Urinary bladder (tissue), 3 donors: ENCODE measurements at regions not wholly inside any gene's neighbourhood (a gene's known extent, or its start where the extent isn't known, plus 50 kb on each side); places are given as distances from the start of the nearest gene placed in this dataset.

Experiments used
- DNase-seq: peaks from one replicate; pipeline ENCODE4 v3.0.0-alpha.2; 2015; ENCODE audit errors: extremely low spot score
- H3K27ac ChIP-seq: one replicate; pipeline ENCODE4 v1.5.1; 2013; ENCODE audit warnings: low read depth, mild to moderate bottlenecking, moderate library complexity
- H3K36me3 ChIP-seq: one replicate; pipeline ENCODE4 v1.6.1; 2013; ENCODE audit warnings: mild to moderate bottlenecking, moderate library complexity; ENCODE audit not compliant: insufficient read depth
- H3K4me1 ChIP-seq: one replicate; pipeline ENCODE4 v1.6.1; 2013; ENCODE audit warnings: mild to moderate bottlenecking, moderate library complexity; ENCODE audit not compliant: insufficient read depth
- H3K4me3 ChIP-seq: one replicate; pipeline ENCODE4 v1.5.1; 2013; ENCODE audit warnings: low read depth, low read length
- whole genome bisulfite sequencing: extraction: QIAGEN DNeasy Blood & Tissue Kit; methylation state at CpG from one replicate; pipeline ENCODE4 v1.1.7; 2013; 5-methylcytosine and 5-hydroxymethylcytosine counted together
- donor health status: healthy with polysubstance abuse.
- donor health status: healthy.

DNA sequence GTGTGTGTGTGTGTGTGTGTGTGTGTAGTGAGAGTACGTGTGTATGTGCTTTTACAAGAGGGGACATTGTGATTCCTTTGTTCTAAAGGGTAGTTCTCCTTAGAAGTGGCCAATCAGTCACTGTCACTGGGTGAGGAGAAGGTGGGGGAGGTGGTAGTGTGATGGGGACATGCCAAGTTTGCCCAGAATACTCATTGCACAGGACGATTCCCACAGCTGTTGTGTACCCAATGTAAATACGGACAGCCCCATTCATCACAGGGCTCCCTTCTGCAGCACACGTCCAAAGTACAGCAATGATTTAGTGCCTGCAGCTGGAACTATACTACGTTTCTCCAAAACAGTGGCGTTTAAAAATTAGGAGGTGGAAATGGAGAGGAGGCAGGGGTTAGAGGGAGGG lies 287.8 kb downstream of the TLR4 start:
- Histone ChIP-seq H3K4me3 (no peak overlapping the region), H3K4me1 (no peaks in the 10 kb centered on the region), H3K27ac (no peak overlapping the region), H3K36me3 (no peaks in the 10 kb centered on the region)
- WGBS: 23% methylated on average over 6 of the region's 6 CpGs
- no peak for DNase-seq

DNA sequence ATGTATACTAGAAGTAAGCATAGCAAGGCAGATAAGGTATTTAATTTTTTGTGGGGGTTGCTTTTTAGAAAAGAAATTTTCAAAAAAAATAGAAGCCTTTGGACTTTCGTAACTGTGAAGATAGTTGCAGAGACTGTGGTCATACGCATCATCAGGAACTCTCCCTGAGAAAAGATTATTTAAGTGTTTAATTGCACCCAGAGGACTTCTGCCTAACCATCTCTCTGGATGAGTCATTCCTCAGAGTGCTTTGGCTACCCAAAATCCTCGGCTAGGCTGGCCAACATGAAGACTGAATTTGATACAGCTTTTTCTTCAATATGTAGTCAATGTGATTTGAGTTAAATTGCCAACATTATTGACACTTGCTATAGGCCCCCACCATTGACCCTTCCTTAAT lies 296.4 kb downstream of the TLR4 start:
- Histone ChIP-seq H3K36me3 (no peaks in the 10 kb centered on the region), H3K4me1 (no peaks in the 10 kb centered on the region), H3K4me3 (no peak overlapping the region), H3K27ac (peak overlapping the region; percentile 23)
- WGBS: 85% methylated on average over 3 of the region's 3 CpGs
- no peak for DNase-seq

DNA sequence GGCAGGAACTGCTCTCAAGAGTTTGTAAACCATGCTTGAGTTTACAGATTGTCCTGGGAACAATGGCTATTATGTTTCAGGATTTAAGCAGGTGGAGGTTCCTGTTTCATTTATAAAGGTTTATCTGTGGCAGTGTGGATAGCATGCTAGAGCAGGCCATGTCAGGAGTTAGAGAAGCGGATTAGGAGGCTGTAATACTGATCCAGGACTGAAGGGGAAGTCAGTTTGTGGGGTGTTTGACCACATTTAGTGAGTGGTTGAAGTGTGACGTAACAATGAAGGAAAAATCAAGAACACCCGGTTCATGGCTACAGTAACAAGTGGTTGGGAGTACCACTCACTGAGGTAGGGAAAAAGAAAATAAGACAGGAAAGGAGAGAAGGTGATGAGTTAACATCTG lies 299.0 kb downstream of the TLR4 start:
- Histone ChIP-seq H3K27ac (no peak overlapping the region), H3K36me3 (no peaks in the 10 kb centered on the region), H3K4me1 (no peaks in the 10 kb centered on the region), H3K4me3 (no peak overlapping the region)
- WGBS: 56% methylated on average over 3 of the region's 3 CpGs
- DNase-seq: no peak

DNA sequence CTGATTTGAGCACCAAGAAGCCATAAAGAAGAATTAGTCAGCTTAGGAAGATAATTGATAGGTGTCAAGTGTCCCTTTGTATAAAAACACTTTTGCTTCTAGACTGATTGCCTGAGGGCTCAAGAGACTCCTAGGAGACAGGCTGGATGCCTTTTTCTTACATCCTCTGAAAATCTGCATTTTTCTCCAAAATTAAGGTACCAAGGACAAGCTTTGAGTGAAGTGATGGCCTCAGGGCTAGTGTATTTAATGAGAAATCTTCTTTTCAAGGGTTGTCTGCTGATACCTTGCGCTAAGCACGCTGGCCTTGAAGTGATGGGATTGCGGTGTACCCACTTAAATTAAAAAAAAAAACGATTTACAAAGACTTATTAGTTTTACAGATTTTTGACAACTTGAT lies 304.0 kb downstream of the TLR4 start:
- DNase-seq: no peak
- Histone ChIP-seq H3K4me3 (no peak overlapping the region), H3K4me1 (no peaks in the 10 kb centered on the region), H3K36me3 (no peaks in the 10 kb centered on the region), H3K27ac (no peak overlapping the region)
- WGBS: 72% methylated on average over 4 of the region's 4 CpGs

DNA sequence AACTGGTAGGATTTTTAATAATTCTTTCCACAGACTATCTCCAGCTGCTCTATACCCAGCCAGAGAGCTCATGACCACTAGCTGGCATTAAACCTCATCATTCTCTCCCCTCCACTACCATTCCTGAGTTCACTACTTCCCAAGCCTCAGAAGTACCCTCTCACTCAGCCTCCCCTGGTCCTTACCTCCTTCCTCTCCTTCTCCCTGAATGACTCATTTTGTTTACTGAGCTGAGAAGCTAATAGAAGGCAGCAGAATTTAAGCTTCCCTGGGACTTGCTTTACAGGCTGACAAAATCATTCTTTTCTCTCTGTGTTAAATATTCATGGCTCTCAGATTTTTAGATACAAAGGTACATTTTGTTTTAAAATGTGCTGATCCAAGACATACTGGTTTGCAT lies 305.4 kb downstream of the TLR4 start:
- H3K36me3 ChIP-seq: no peaks in the 10 kb centered on the region
- H3K27ac ChIP-seq: no peak overlapping the region
- DNase-seq: no peak
- H3K4me3 ChIP-seq: no peak overlapping the region
- H3K4me1 ChIP-seq: no peaks in the 10 kb centered on the region

DNA sequence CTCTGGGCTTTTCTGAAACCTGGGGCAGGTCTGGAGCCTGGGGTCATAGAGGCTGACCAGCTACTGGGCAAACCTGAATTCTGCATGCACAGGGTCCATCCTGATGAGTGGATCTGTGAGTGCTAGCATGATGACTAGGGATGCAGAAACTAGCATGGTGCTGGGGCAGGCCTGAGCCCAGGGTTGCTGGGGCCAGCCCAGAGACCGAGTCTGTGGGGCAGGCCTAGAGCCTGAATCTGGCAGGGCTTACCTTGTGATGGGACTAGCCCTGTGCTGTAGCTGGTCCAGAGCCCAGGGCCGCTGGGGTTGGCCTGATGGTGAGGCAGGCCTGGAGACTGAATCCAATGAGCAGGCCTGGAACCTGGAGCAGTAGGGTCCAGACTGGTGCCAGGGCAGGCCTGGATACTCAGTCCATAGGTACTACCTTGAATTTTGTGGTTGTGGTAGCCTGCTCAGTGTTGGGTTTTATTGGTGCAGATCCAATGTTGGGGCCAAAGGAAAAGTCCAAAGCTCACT lies 313.5 kb downstream of the TLR4 start:
- Histone ChIP-seq H3K4me1 (no peaks in the 10 kb centered on the region), H3K27ac (no peak overlapping the region), H3K4me3 (no peak overlapping the region), H3K36me3 (no peaks in the 10 kb centered on the region)
- 69% methylated on average over 2 of the region's 2 CpGs for WGBS
- no peak for DNase-seq

DNA sequence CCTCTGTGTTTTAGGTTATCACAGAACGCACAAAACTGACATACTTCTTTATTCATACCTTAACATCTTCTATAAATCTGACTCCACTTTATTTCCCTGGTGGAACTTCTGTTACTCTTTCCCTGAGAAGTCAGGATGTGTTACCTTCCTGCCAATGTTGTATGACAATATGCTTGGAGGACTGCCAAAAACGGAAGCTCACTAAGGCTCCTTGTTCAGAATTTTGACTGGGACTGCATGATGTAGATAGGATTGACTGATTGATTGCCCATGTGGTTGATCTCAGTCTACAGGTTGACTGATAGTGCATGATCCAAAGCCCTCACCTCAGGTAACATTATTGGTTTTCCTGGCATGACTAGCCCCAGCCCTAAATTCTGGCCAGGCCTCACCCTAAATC lies 319.4 kb downstream of the TLR4 start:
- no peak for DNase-seq
- Histone ChIP-seq H3K4me3 (no peak overlapping the region), H3K4me1 (no peaks in the 10 kb centered on the region), H3K36me3 (no peaks in the 10 kb centered on the region), H3K27ac (no peak overlapping the region)
- WGBS: 68% methylated on average over 2 of the region's 2 CpGs

DNA sequence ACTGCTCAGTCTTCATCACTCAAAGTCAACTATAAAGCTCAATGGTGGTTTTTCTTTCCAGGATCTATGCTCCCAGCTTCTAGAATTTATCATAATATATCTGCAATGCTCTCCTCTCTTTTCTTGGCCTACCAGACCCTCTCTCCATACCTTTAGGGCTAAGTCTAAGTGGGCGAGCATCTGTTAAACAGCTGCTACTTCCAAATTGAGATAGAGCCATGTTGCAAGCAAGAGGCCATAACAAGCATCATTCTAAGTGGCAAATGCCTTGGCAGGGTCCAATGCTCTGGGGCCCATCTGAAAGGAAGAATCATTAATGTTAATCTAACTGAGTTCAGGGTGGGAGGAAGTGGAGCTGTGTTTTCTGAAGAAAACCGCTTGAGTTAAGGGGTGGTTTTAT lies 324.0 kb downstream of the TLR4 start:
- 84% methylated on average over 2 of the region's 2 CpGs for WGBS
- no peak for DNase-seq
- H3K27ac ChIP-seq: no peak overlapping the region
- no peaks in the 10 kb centered on the region for H3K4me1 ChIP-seq
- H3K36me3 ChIP-seq: no peaks in the 10 kb centered on the region
- no peak overlapping the region for H3K4me3 ChIP-seq

DNA sequence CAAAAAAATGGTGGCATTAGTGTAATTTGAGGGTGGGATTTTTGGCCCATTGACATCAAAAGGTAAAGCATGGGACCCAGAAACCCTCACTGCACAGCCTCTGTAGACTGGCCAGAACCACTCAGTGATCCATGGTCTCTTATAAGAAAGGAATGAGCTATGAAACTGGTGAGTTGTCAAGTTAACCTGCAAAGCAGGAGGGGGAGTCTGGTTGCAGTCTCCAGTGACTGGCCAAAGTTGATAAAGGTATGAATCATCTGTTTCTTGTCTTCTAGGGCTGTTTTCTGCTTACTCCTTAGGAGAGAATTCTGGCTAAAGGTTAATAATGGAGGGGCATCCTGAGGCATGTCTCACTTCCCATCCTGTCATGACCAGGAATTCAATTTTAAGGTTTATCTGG lies 325.2 kb downstream of the TLR4 start:
- Histone ChIP-seq H3K27ac (no peak overlapping the region), H3K4me1 (no peaks in the 10 kb centered on the region), H3K4me3 (no peak overlapping the region), H3K36me3 (no peaks in the 10 kb centered on the region)
- DNase-seq: no peak

DNA sequence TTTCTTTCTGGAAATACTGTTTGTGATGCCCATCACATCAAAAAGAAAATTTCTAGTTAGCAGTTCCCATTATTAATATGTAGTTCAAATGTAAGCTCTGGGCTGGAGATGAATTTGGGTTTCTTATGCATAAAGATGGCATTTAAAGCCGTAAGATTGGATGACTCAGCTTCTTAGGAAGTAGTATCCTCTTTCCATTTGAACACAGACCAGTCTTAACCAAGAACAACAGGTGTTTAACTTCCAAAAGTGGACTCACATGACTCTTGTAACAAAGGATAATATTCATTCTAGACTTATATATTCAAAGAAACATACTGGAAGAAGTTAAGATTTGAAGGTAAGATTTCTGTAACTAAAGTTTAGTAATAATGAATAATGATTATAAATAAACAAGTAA lies 330.5 kb downstream of the TLR4 start:
- H3K36me3 ChIP-seq: no peaks in the 10 kb centered on the region
- H3K4me1 ChIP-seq: no peaks in the 10 kb centered on the region
- no peak for DNase-seq
- H3K27ac ChIP-seq: no peak overlapping the region
- WGBS: 49% methylated on average over 1 of the region's 1 CpG
- no peak overlapping the region for H3K4me3 ChIP-seq

DNA sequence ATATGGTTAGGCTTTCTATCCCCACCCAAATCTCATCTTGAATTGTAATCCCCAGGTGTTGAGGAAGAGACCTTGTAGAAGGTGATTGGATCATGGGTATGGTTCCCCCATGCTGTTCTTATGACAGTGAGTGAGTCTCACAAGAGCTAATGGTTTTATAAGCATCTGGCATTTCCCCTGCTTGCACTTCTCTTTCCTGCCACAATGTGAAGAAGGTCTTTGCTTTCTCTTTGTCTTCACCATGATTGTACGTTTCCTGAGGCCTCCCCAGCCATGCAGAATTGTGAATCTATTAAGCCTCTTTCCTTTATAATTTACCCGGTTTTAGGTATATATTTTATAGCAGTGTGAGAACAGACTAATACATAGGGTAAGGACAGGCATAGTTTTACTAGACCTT lies 334.5 kb downstream of the TLR4 start:
- 43% methylated on average over 2 of the region's 2 CpGs for WGBS
- Histone ChIP-seq H3K36me3 (no peaks in the 10 kb centered on the region), H3K27ac (no peak overlapping the region), H3K4me3 (no peak overlapping the region), H3K4me1 (no peaks in the 10 kb centered on the region)
- DNase-seq: no peak

DNA sequence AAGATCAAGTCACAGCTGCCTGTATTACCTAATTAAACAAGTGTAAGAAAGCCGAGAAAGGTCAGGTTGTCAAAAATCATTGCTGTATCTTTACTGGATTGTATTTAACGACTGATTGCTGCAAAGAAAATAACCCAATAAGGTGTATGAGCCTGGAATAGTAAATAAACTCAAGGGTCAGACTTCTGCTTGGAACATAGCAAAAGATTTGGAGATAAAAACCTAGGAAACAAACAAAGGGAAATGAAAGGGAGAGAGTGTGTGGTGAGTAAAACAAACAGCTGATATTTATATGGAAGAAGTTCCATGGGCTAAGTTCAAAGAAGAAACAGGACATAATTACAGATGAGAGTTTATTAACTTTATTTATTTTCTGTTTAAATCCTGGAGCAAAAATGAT lies 354.0 kb downstream of the TLR4 start:
- no peaks in the 10 kb centered on the region for H3K4me1 ChIP-seq
- H3K36me3 ChIP-seq: no peaks in the 10 kb centered on the region
- no peak for DNase-seq
- no peak overlapping the region for H3K27ac ChIP-seq
- H3K4me3 ChIP-seq: no peak overlapping the region
- WGBS: 50% methylated on average over 2 of the region's 2 CpGs

DNA sequence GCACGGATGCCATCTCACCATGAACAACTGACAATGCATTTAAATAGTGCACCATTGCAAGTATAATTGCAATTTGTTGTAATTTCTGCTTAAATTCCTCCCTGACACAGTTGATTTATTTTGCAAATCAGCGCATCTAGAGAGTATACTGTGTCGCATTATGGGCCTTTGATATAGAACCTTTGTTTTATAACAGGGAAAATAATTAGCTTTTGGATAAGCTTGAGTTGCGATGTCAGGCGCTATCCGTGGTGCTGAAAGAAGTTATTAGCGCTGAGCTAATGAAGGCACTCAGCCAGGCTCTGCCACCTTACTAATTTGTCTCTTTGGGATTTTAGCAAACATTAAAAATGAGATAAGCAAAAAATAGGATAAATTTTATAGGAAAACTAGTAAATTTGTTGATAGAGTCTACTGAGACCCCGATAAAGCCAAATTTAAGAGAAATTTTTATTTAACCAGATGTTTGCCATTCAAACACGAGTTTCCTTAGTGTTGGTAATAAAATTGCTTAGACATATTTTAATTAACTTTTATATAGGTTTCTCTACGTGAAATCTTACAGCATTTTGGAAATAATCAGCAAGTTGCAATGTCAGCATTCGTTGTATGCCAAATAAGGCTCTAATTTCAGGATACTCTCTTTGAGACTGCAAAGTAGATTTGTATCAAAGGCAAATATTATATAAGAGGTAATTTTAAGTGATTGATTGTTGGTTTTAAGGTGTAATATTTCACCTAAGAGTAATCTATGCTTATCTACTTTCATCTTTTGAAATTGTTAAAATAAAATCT lies 355.5 kb downstream of the TLR4 start:
- Histone ChIP-seq H3K36me3 (no peaks in the 10 kb centered on the region), H3K27ac (no peak overlapping the region), H3K4me1 (no peaks in the 10 kb centered on the region), H3K4me3 (no peak overlapping the region)
- WGBS: 21% methylated on average over 11 of the region's 11 CpGs
- no peak for DNase-seq

DNA sequence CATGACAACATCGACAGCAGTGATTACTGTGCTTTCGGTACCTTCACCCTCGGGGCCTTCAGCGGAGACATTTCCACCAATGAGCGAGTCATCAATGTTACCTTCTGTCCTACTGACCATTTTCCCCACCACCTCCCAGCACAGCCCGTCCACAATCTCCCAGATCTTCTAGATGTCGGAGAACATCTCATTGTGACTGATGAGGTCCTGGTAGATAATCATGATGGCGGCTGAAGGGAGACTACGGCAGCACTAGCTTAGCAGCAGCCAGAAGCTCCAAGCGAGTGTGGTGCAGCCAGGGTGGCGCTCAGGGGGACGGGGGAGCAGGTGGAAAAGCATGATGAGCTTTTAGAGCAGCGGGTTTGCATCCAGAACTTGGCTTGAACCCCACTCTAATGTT lies 379.0 kb downstream of the TLR4 start:
- DNase-seq: no peak
- 86% methylated on average over 13 of the region's 13 CpGs for WGBS
- H3K36me3 ChIP-seq: no peaks in the 10 kb centered on the region

DNA sequence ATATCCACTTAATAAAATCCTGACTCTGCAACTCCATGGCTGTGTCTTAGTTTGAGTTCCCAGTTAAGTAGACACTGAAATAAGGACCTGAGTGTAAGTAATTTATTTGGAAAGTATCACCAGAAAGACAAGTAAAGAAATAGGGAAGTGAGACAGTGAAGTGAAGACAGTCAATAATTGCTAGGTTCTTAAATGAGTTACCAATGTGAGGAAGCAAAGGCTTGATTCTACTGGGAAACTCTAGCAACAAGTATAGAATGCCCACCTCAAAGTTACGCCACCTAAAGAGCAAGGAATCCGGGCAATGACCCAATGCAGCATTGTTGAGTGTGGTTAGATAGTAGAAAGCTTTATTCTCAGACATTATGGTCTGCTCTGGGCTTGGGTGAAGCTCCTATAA lies 383.9 kb downstream of the TLR4 start:
- Histone ChIP-seq H3K27ac (no peak overlapping the region), H3K36me3 (no peaks in the 10 kb centered on the region), H3K4me1 (no peaks in the 10 kb centered on the region), H3K4me3 (no peak overlapping the region)
- WGBS: 85% methylated on average over 2 of the region's 2 CpGs
- no peak for DNase-seq

More for the DNA sequence above, 379.0 kb downstream of the TLR4 start:
- Histone ChIP-seq H3K4me3 (no peak overlapping the region), H3K27ac (no peak overlapping the region), H3K4me1 (no peaks in the 10 kb centered on the region)
